Activated CD4-positive, alpha-beta memory T cell treated with anti-CD3 and anti-CD28 coated beads for 36 hours (primary cell): ENCODE measurements at regions not wholly inside any gene's neighbourhood (a gene's known extent, or its start where the extent isn't known, plus 50 kb on each side); places are given as distances from the start of the nearest gene placed in this dataset.
"Not testable (repeated sequence)": the region's sequence is repeated elsewhere in the genome, so short reads cannot be mapped to it uniquely, and the experiment has no call there.

Experiments
- CTCF ChIA-PET: fragments of 350-600 bp; sonication (Branson Sonifier 250); formaldehyde crosslinking; loops from one replicate; lab custom pipeline; 2021; ENCODE audit warnings: antibody characterized with exemption, inconsistent platforms; lab: Charles Lee
- POLR2A ChIA-PET: fragments of 350-600 bp; sonication (Branson Sonifier 250); formaldehyde crosslinking; loops from one replicate; lab custom pipeline; 2021; ENCODE audit warnings: antibody characterized with exemption; lab: Charles Lee
- DNase-seq: peaks from one replicate; pipeline ENCODE4 v3.0.0-alpha.2; 2020
- H3K27ac Mint-ChIP-seq: one replicate; pipeline ENCODE4 v1.8.0; 2021; ENCODE audit warnings: mixed read lengths
- H3K27me3 Mint-ChIP-seq: one replicate; pipeline ENCODE4 v1.8.0; 2021; ENCODE audit warnings: mixed read lengths
- H3K36me3 Mint-ChIP-seq: one replicate; pipeline ENCODE4 v1.8.0; 2021; ENCODE audit warnings: mixed read lengths
- H3K4me1 Mint-ChIP-seq: one replicate; pipeline ENCODE4 v1.8.0; 2021; ENCODE audit warnings: low read depth, mixed read lengths
- H3K4me3 Mint-ChIP-seq: one replicate; pipeline ENCODE4 v1.8.0; 2021; ENCODE audit warnings: mild to moderate bottlenecking, mixed read lengths
- H3K9me3 Mint-ChIP-seq: one replicate; pipeline ENCODE4 v1.8.0; 2021; ENCODE audit warnings: mixed read lengths
- intact Hi-C: fragments of 100-400 bp; cut with micrococcal nuclease; formaldehyde crosslinking; loops from one replicate; pipeline ENCODE4 v1.15.1; 2023

GRCh38 chr15:38788918-38789317, 224.3 kb upstream of the RASGRP1 start:
- Mint-ChIP-seq H3K36me3 (no peaks in the 10 kb centered on the region), H3K4me3 (no peak overlapping the region), H3K27me3 (no peaks in the 10 kb centered on the region), H3K4me1 (no peaks in the 10 kb centered on the region), H3K9me3 (no peaks in the 10 kb centered on the region), H3K27ac (no peak overlapping the region)
- ChIA-PET CTCF (no interaction called here), POLR2A (no interaction called here)
- intact Hi-C loops: no loop called here
- DNase-seq: no peak

GRCh38 chr15:38789566-38789965, 225.0 kb upstream of the RASGRP1 start:
- DNase-seq: no peak
- Mint-ChIP-seq H3K4me1 (no peaks in the 10 kb centered on the region), H3K4me3 (no peak overlapping the region), H3K27ac (no peak overlapping the region), H3K27me3 (no peaks in the 10 kb centered on the region), H3K36me3 (no peaks in the 10 kb centered on the region), H3K9me3 (no peaks in the 10 kb centered on the region)
- POLR2A ChIA-PET: no interaction called here
- CTCF ChIA-PET: no interaction called here
- intact Hi-C loops: no loop called here

GRCh38 chr15:38793206-38793810, 228.7 kb upstream of the RASGRP1 start:
- H3K27me3 Mint-ChIP-seq: peaks cover 1% of the 10 kb centered on the region
- DNase-seq: no peak
- no peaks in the 10 kb centered on the region for H3K36me3 Mint-ChIP-seq
- H3K4me1 Mint-ChIP-seq: no peaks in the 10 kb centered on the region
- H3K27ac Mint-ChIP-seq: no peak overlapping the region
- no peaks in the 10 kb centered on the region for H3K9me3 Mint-ChIP-seq
- no peak overlapping the region for H3K4me3 Mint-ChIP-seq
- intact Hi-C loops: no loop called here
- POLR2A ChIA-PET: no interaction called here
- CTCF ChIA-PET: no interaction called here

- POLR2A ChIA-PET: no interaction called here
These were observed 231.0 kb upstream of the RASGRP1 start for GRCh38 chr15:38795471-38796245.

DNA sequence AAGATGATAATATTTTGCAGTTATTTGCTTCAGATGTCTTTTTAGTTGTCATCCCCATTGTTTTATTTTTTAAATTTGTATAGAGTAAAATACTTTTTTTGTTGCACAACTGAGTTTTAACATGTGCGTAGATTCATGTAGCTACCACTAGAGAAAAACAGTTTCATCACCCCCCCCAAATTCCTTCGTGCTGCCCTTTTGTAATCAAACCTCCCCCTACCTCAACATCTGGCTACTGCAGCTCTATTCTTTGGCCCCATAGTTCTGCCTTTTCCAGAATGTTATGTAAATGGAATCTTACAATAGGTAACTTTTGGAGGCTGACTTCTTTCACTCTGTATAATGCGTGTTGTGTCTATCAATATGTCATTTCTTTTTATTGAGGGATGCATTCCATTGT, 232.0 kb upstream of the RASGRP1 start:
- DNase-seq: no peak
- ChIA-PET CTCF (no interaction called here), POLR2A (no interaction called here)
- H3K4me1 Mint-ChIP-seq: no peaks in the 10 kb centered on the region
- peaks cover 4% of the 10 kb centered on the region for H3K27me3 Mint-ChIP-seq
- H3K9me3 Mint-ChIP-seq: peaks cover 8% of the 10 kb centered on the region
- no peak overlapping the region for H3K27ac Mint-ChIP-seq
- H3K36me3 Mint-ChIP-seq: no peaks in the 10 kb centered on the region
- intact Hi-C loops: no loop called here
- no peak overlapping the region for H3K4me3 Mint-ChIP-seq

More at GRCh38 chr15:38795471-38796245, 231.0 kb upstream of the RASGRP1 start:
- Mint-ChIP-seq H3K4me1 (no peaks in the 10 kb centered on the region), H3K9me3 (peaks cover 8% of the 10 kb centered on the region), H3K4me3 (no peak overlapping the region), H3K36me3 (no peaks in the 10 kb centered on the region), H3K27ac (no peak overlapping the region), H3K27me3 (peaks cover 3% of the 10 kb centered on the region)
- intact Hi-C loops: no loop called here
- no peak for DNase-seq
- CTCF ChIA-PET: interaction anchor here (0.8 kb wide), 1 partner anchor 88 kb away, joined by 3 read pairs; no protein-coding TSS in a partner anchor

GRCh38 chr15:38797506-38797905, 232.9 kb upstream of the RASGRP1 start:
- H3K36me3 Mint-ChIP-seq, H3K4me3 Mint-ChIP-seq, POLR2A ChIA-PET, intact Hi-C loops, DNase-seq, CTCF ChIA-PET, H3K27ac Mint-ChIP-seq, H3K27me3 Mint-ChIP-seq, H3K4me1 Mint-ChIP-seq, H3K9me3 Mint-ChIP-seq: not testable (repeated sequence)

GRCh38 chr15:38799202-38799601, 234.6 kb upstream of the RASGRP1 start:
- POLR2A ChIA-PET, H3K9me3 Mint-ChIP-seq, H3K4me1 Mint-ChIP-seq, CTCF ChIA-PET, H3K36me3 Mint-ChIP-seq, intact Hi-C loops, DNase-seq, H3K4me3 Mint-ChIP-seq, H3K27ac Mint-ChIP-seq: not testable (repeated sequence)
- peaks cover 12% of the 10 kb centered on the region for H3K27me3 Mint-ChIP-seq

DNA sequence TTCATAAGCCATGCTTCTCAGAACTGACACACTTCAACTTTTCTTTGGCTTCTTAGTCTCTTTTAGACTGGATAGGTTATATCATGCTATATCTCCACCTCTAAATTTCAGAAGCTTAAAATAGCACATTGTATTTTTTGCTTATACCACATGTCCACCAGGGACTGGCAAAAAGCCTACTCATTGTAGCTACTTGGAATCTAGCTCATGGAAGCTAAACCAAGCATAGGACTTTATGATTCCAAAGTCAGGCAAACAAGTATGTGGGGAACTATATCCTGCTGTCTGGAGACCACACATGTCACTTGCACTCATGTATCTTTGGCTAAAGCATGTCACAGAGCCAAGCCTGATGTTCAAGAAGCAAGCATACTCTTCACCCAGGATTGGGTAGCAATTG, 245.0 kb upstream of the RASGRP1 start:
- no peaks in the 10 kb centered on the region for H3K4me1 Mint-ChIP-seq

DNA sequence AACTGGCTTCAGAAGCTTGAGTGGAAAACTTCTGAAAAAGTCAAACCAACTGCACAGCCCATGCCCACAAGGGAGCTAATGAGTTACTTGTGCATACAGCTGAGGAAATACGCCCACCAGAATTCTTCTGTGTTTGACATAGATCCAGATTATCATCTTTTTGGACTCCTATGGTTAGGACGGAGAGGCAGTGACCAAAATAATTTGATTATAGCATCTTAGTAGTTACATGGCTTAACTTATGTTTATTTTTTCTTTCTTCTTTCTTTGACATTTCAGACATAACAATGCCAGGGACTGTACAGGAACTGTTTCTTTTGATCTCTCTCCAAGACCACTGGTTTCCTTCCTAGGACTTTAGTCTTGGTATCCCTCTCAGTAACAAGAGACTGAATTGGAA, 246.1 kb upstream of the RASGRP1 start:
- CTCF ChIA-PET: interaction anchor here (1.1 kb wide), 1 partner anchor 946 kb away, joined by 3 read pairs; no protein-coding TSS in a partner anchor
- intact Hi-C loops: loop anchor here (10.0 kb wide), 1 partner anchor 106 kb away; no protein-coding TSS in a partner anchor
- Mint-ChIP-seq H3K27me3 (no peaks in the 10 kb centered on the region), H3K9me3 (no peaks in the 10 kb centered on the region), H3K27ac (no peak overlapping the region), H3K36me3 (no peaks in the 10 kb centered on the region), H3K4me3 (no peak overlapping the region), H3K4me1 (no peaks in the 10 kb centered on the region)
- no peak for DNase-seq
- POLR2A ChIA-PET: no interaction called here

More for the DNA sequence above, 245.0 kb upstream of the RASGRP1 start:
- intact Hi-C loops: loop anchor here (10.0 kb wide), 1 partner anchor 105 kb away; no protein-coding TSS in a partner anchor
- H3K36me3 Mint-ChIP-seq: no peaks in the 10 kb centered on the region
- ChIA-PET POLR2A (no interaction called here), CTCF (interaction anchor here (0.6 kb wide), 1 partner anchor 183 kb away, joined by 3 read pairs; no protein-coding TSS in a partner anchor)
- no peak overlapping the region for H3K4me3 Mint-ChIP-seq
- no peaks in the 10 kb centered on the region for H3K27me3 Mint-ChIP-seq
- DNase-seq: no peak
- H3K9me3 Mint-ChIP-seq: no peaks in the 10 kb centered on the region
- H3K27ac Mint-ChIP-seq: no peak overlapping the region

- intact Hi-C loops: loop anchor here (10.0 kb wide), 1 partner anchor 109 kb away; no protein-coding TSS in a partner anchor
- POLR2A ChIA-PET, H3K4me1 Mint-ChIP-seq, H3K4me3 Mint-ChIP-seq, H3K9me3 Mint-ChIP-seq, H3K27me3 Mint-ChIP-seq, DNase-seq, H3K27ac Mint-ChIP-seq, H3K36me3 Mint-ChIP-seq: not testable (repeated sequence)
- CTCF ChIA-PET: interaction anchor here (0.7 kb wide), 1 partner anchor 567 kb away, joined by 3 read pairs; no protein-coding TSS in a partner anchor
These were observed 249.6 kb upstream of the RASGRP1 start for GRCh38 chr15:38814254-38814653.

- Mint-ChIP-seq H3K27me3 (peaks cover 3% of the 10 kb centered on the region), H3K4me3 (no peak overlapping the region), H3K27ac (no peak overlapping the region), H3K36me3 (no peaks in the 10 kb centered on the region), H3K9me3 (no peaks in the 10 kb centered on the region), H3K4me1 (peaks cover 5% of the 10 kb centered on the region)
- ChIA-PET CTCF (no interaction called here), POLR2A (no interaction called here)
- intact Hi-C loops: loop anchor here (5.0 to 10.0 kb wide), 2 partner anchors 110 to 942 kb away; no protein-coding TSS in a partner anchor
- DNase-seq: no peak
These were observed 250.3 kb upstream of the RASGRP1 start for GRCh38 chr15:38814891-38815290.

DNA sequence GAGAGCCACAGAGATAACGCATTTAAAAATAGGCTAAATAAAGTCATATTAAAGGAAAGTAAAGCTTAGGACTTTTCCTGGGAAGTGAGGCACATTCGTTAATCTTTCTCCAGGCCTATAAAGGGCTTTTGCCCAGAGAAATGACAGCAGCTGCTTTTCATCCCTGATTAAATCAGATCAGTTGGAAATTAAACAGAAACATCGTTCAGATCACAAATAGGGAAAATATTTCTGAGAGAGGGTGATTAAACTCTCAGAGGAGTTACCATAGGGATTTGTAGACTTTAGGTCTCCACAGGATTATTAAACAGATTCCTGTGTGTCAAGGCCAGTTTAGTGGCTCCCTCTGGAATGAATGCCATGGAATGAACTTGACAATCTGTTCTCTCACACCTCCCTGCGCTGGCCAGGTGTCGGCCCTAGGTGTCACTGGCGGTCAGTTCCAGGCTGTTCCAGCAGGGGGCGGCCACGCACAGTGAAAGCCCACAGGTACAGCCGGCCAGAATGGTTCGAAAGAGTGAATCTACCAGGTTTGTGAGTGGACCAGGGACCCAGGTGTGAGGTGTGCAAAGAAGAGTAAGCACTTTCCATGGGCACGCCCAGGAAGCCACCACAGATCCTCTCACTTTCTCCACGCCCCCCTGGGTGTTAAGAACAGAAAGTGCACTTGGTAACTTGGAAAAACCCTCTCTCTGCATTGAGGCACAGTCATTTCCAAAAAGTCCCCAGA, 253.0 kb upstream of the RASGRP1 start:
- intact Hi-C loops: loop anchor here (1.0 to 10.0 kb wide), 3 partner anchors 113 to 940 kb away; no protein-coding TSS in a partner anchor
- no peaks in the 10 kb centered on the region for H3K36me3 Mint-ChIP-seq
- peaks cover 5% of the 10 kb centered on the region for H3K4me1 Mint-ChIP-seq
- no peak overlapping the region for H3K27ac Mint-ChIP-seq
- DNase-seq: peak; percentile 89
- no peak overlapping the region for H3K4me3 Mint-ChIP-seq
- no peaks in the 10 kb centered on the region for H3K9me3 Mint-ChIP-seq
- ChIA-PET POLR2A (no interaction called here), CTCF (interaction anchor here (0.6 to 2.0 kb wide), 11 partner anchors 10 to 939 kb away, joined by 3 to 11 read pairs (median 3); partner anchors contain the start of gene THBS1)
- peaks cover 3% of the 10 kb centered on the region for H3K27me3 Mint-ChIP-seq
